K562 (cell line): ENCODE measurements at regions not wholly inside any gene's neighbourhood (a gene's known extent, or its start where the extent isn't known, plus 50 kb on each side); places are given as distances from the start of the nearest gene placed in this dataset.
"Not testable (repeated sequence)": the region's sequence is repeated elsewhere in the genome, so short reads cannot be mapped to it uniquely, and the experiment has no call there.

ENCODE experiments used
- ATAC-seq: fragments of 200-7000 bp; cut with Tn5 transposase; 3 replicates; pipeline ENCODE4 v1.9.1; 2020; ENCODE audit warnings: moderate library complexity
- BruUV-seq: library from RNA; stranded (reverse); fragments of 400-500 nt; replicated peaks from 2 replicates; lab custom pipeline; 2021; lab: Mats Ljungman, UMichigan
- CTCF ChIA-PET: fragments of 300-600 bp; formaldehyde crosslinking; extraction: SDS; loops from one replicate; lab custom pipeline; 2021; ENCODE audit warnings: low intra/inter-chr PET ratio; lab: Yijun Ruan, JAX
- POLR2A ChIA-PET: fragments of 300-600, 350-650 bp; sonication (Branson Sonifier 250); formaldehyde crosslinking; extraction: SDS; loops from one replicate; lab custom pipeline; 2021; ENCODE audit warnings: antibody characterized with exemption, inconsistent platforms; lab: Yijun Ruan, JAX
- DNase-seq, 4 experiments: peaks; one replicate each; pipeline versions ENCODE4 v3.0.0 to v3.0.0-alpha.2; 2011 to 2018; ENCODE audit warnings: low spot score in 3 of 4, mixed read lengths in 3 of 4; ENCODE audit errors: extremely low read depth in 1 of 4
- FAIRE-seq: peaks from 2 replicates; lab custom pipeline; 2011; peaks lifted over from hg19 to GRCh38; lab: Jason Lieb, UNC
- H2AFZ ChIP-seq: 2 replicates; pipeline ENCODE4 v1.6.0; 2011; ENCODE audit warnings: low read depth, low read length, control low read depth, inconsistent platforms
- H3K27ac ChIP-seq: fragments of 200-600 bp; 3 replicates; pipeline ENCODE4 v1.8.0; 2011; ENCODE audit warnings: low read depth, mild to moderate bottlenecking, control low read depth, inconsistent platforms, low read length, moderate library complexity, mixed read lengths; ENCODE audit errors: extremely low read depth
- H3K27me3 ChIP-seq, 2 experiments: fragments of 300-600 bp in 1 of 2; 2 replicates in 1 of 2; 3 replicates in 1 of 2; pipeline versions ENCODE4 v1.6.0 to v1.8.0; 2011; ENCODE audit warnings: inconsistent platforms in 2 of 2, low read length in 2 of 2, mild to moderate bottlenecking in 1 of 2, mixed read lengths in 1 of 2, moderate library complexity in 1 of 2; ENCODE audit not compliant: control insufficient read depth in 2 of 2, insufficient read depth in 2 of 2
- H3K36me3 ChIP-seq: fragments of 300-600 bp; 3 replicates; pipeline ENCODE4 v1.8.0; 2011; ENCODE audit warnings: mild to moderate bottlenecking, low read length, inconsistent platforms; ENCODE audit not compliant: control insufficient read depth, insufficient read depth
- H3K4me1 ChIP-seq, 2 experiments: fragments of 200-600 bp in 1 of 2; replicated peaks in 1 of 2; 2 replicates in 1 of 2; 3 replicates in 1 of 2; pipeline versions ENCODE4 v1.5.1 to v1.8.0; 2011; ENCODE audit warnings: inconsistent platforms in 2 of 2, low read length in 2 of 2, mild to moderate bottlenecking in 1 of 2, mixed read lengths in 1 of 2, moderate library complexity in 1 of 2; ENCODE audit not compliant: control insufficient read depth in 2 of 2, insufficient read depth in 2 of 2
- H3K4me2 ChIP-seq: 2 replicates; pipeline ENCODE4 v1.6.1; 2011; ENCODE audit warnings: low read length, control low read depth, inconsistent platforms, mixed read lengths; ENCODE audit not compliant: insufficient read depth
- H3K4me3 ChIP-seq: fragments of 200-600 bp; sonication (generic), shearing (Covaris generic); 2 replicates; pipeline ENCODE4 v1.5.1; 2016; ENCODE audit warnings: control low read depth, inconsistent platforms
- H3K79me2 ChIP-seq: fragments of 200-600 bp; 3 replicates; pipeline ENCODE4 v1.8.0; 2011; ENCODE audit warnings: low read length, inconsistent platforms; ENCODE audit not compliant: control insufficient read depth, insufficient read depth
- H3K9ac ChIP-seq, 2 experiments: 2 replicates each; pipeline versions ENCODE4 v1.6.0 to v1.6.1; 2011; ENCODE audit warnings: low read depth in 2 of 2, low read length in 2 of 2, control low read depth in 1 of 2, inconsistent platforms in 1 of 2, mild to moderate bottlenecking in 1 of 2, mixed read lengths in 1 of 2; ENCODE audit not compliant: insufficient read depth in 1 of 2
- H3K9me1 ChIP-seq: one replicate; pipeline ENCODE4 v1.6.0; 2011; ENCODE audit warnings: inconsistent platforms, mild to moderate bottlenecking, low read length, moderate library complexity; ENCODE audit not compliant: control insufficient read depth, insufficient read depth
- H3K9me3 ChIP-seq: replicated peaks from 2 replicates; pipeline ENCODE4 v1.5.1; 2011; ENCODE audit warnings: low read depth, low read length, inconsistent platforms; ENCODE audit not compliant: control insufficient read depth, insufficient read depth
- H4K20me1 ChIP-seq: replicated peaks from 2 replicates; pipeline ENCODE4 v1.6.1; 2011; ENCODE audit warnings: low read length, inconsistent platforms, mixed read lengths; ENCODE audit not compliant: control insufficient read depth, insufficient read depth
- TRIM24 ChIP-seq, 2 experiments: fragments of 450-650 bp; IDR thresholded peaks; 2 replicates each; pipeline ENCODE4 v1.6.1; 2016
- ZNF280B ChIP-seq: fragments of 250-450 bp; sonication (Bioruptor Pico); IDR thresholded peaks from 2 replicates; pipeline ENCODE4 v1.5.1; 2021; ENCODE audit warnings: mild to moderate bottlenecking
- WGBS: fragments of 100-300 bp; shearing (Covaris generic); methylation state at CpG from one replicate; pipeline ENCODE4 v1.1.6; 2016; ENCODE audit warnings: low coverage, mixed read lengths; ENCODE audit not compliant: insufficient coverage; ENCODE audit errors: missing lambda C conversion rate; 5-methylcytosine and 5-hydroxymethylcytosine counted together
- in situ Hi-C: fragments of 300-500 bp; cut with MboI; formaldehyde crosslinking; loops from 4 replicates; pipeline ENCODE4 v1.15.0; 2018; ENCODE audit warnings: inconsistent platforms, mixed read lengths
- intact Hi-C: fragments of 100-400 bp; cut with micrococcal nuclease; formaldehyde crosslinking; loops from 2 replicates; pipeline ENCODE4 v1.14.2; 2022

GRCh38 chr1:181251001-181251712, 162.7 kb downstream of the IER5 start (continued):
- no peak for TF ChIP-seq ZNF280B (CRISPR knock-in tag)

DNA sequence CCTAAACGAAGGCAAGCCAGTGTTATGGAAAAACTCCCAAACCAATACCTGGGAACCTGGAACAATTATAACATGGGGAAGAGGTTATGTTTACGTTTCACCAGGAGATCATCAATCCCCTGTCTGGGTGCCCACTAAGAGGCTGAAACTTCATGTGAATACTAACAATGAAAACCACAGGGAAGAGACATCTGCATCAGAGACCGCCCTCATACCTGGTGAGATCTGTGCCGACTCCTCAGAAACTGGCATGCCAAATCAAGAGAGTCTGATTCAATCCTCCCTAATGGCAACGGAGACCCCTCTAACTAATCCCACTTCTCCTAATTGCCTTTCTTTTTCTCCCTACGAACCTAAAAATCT, 163.2 kb downstream of the IER5 start:
- Histone ChIP-seq H3K36me3 (no peaks in the 10 kb centered on the region), H3K9ac (no peak overlapping the region), H4K20me1 (no peaks in the 10 kb centered on the region), H2AFZ (no peak overlapping the region), H3K27me3 (no peaks in the 10 kb centered on the region; a peak in 1 of 5 replicates), H3K9me1 (no peaks in the 10 kb centered on the region), H3K27ac (no peak overlapping the region), H3K4me3 (no peak overlapping the region), H3K9me3 (no peaks in the 10 kb centered on the region), H3K4me2 (no peak overlapping the region), H3K4me1 (no peaks in the 10 kb centered on the region), H3K79me2 (no peaks in the 10 kb centered on the region)
- intact Hi-C loops (no loop called here), in situ Hi-C loops (no loop called here)
- no TSS peak for BruUV-seq
- no peak for DNase-seq
- no peak for ATAC-seq
- no peak for FAIRE-seq
- ChIA-PET POLR2A (no interaction called here), CTCF (no interaction called here)
- TF ChIP-seq TRIM24 (IDR thresholded peaks at IDR 0.05), result no peak
- 0% methylated on average over 6 of the region's 6 CpGs for WGBS

DNA sequence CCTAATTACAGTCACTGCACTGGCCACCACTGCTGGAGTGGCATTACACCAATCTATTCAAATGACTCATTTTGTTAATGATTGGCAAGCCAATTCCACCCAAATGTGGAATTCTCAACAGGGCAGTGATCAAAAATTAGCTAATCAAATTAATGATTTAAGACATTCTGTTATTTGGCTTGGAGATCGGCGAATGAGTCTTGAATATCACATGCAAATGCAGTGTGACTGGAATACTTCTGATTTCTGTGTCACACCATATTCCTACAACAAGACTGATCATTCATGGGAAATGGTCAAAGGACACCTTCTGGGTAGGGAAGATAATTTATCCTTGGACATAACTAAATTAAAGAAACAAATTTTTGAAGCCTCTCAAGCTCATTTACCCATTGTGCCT, 165.1 kb downstream of the IER5 start:
- in situ Hi-C loops, H3K9me3 ChIP-seq, H3K27me3 ChIP-seq, H3K9me1 ChIP-seq, H4K20me1 ChIP-seq, H3K9ac ChIP-seq, H2AFZ ChIP-seq, H3K27ac ChIP-seq, FAIRE-seq, H3K4me3 ChIP-seq, H3K4me2 ChIP-seq, H3K79me2 ChIP-seq, H3K4me1 ChIP-seq, POLR2A ChIA-PET, ATAC-seq, H3K36me3 ChIP-seq, DNase-seq, BruUV-seq, CTCF ChIA-PET, intact Hi-C loops: not testable (repeated sequence)
- WGBS, result 0% methylated on average over 2 of the region's 2 CpGs
